Neural cell (in vitro differentiated cells): ENCODE measurements at regions not wholly inside any gene's neighbourhood (a gene's known extent, or its start where the extent isn't known, plus 50 kb on each side); places are given as distances from the start of the nearest gene placed in this dataset.
"Not testable (repeated sequence)": the region's sequence is repeated elsewhere in the genome, so short reads cannot be mapped to it uniquely, and the experiment has no call there.

ENCODE experiments used
- H2AFZ ChIP-seq: fragments of 200-600, 300-800 bp; sonication (generic), shearing (Covaris generic); 2 replicates; pipeline ENCODE4 v1.6.0; 2014; ENCODE audit warnings: low read depth, mild to moderate bottlenecking, antibody characterized with exemption, low read length, moderate library complexity
- H3F3A ChIP-seq: fragments of 200-600 bp; shearing (Covaris generic); 2 replicates; pipeline ENCODE4 v1.6.1; 2016; ENCODE audit warnings: mild to moderate bottlenecking, moderate library complexity, mixed read lengths, antibody characterized with exemption, low read length; ENCODE audit not compliant: insufficient read depth, poor library complexity, severe bottlenecking
- H3K27ac ChIP-seq: fragments of 200-600, 300-800 bp; sonication (generic), shearing (Covaris generic); 2 replicates; pipeline ENCODE4 v1.5.1; 2014; ENCODE audit warnings: mild to moderate bottlenecking, low read length, moderate library complexity
- H3K27me3 ChIP-seq: fragments of 300-800, 200-600 bp; sonication (generic), shearing (Covaris generic); 2 replicates; pipeline ENCODE4 v1.6.0; 2014; ENCODE audit warnings: mild to moderate bottlenecking, low read depth, low read length, moderate library complexity; ENCODE audit not compliant: insufficient read depth
- H3K36me3 ChIP-seq: fragments of 300-800, 200-600 bp; sonication (generic), shearing (Covaris generic); 2 replicates; pipeline ENCODE4 v1.5.1; 2014; ENCODE audit warnings: mild to moderate bottlenecking, antibody characterized with exemption, low read length, moderate library complexity; ENCODE audit not compliant: insufficient read depth
- H3K4me2 ChIP-seq: fragments of 300-800, 200-600 bp; sonication (generic), shearing (Covaris generic); 2 replicates; pipeline ENCODE4 v1.6.0; 2014; ENCODE audit warnings: mild to moderate bottlenecking, low read length
- H3K4me3 ChIP-seq: fragments of 300-800, 200-600 bp; sonication (generic), shearing (Covaris generic); 2 replicates; pipeline ENCODE4 v1.5.1; 2014; ENCODE audit warnings: mild to moderate bottlenecking, low read length, moderate library complexity
- H3K79me2 ChIP-seq: fragments of 200-600 bp; shearing (Covaris generic); replicated peaks from 2 replicates; pipeline ENCODE4 v1.6.0; 2014; ENCODE audit warnings: mild to moderate bottlenecking, low read length, moderate library complexity; ENCODE audit not compliant: insufficient read depth
- H3K9ac ChIP-seq: fragments of 300-800, 200-600 bp; sonication (generic), shearing (Covaris generic); 2 replicates; pipeline ENCODE4 v1.6.1; 2016; ENCODE audit warnings: mild to moderate bottlenecking, low read length, mixed read lengths
- H3K9me2 ChIP-seq: fragments of 200-600 bp; shearing (Covaris generic); 2 replicates; pipeline ENCODE4 v1.6.1; 2016; ENCODE audit warnings: mild to moderate bottlenecking, low read length, mixed read lengths; ENCODE audit not compliant: insufficient read depth
- H3K9me3 ChIP-seq: fragments of 200-600, 300-800 bp; sonication (generic), shearing (Covaris generic); 2 replicates; pipeline ENCODE4 v1.6.1; 2016; ENCODE audit warnings: mild to moderate bottlenecking, mixed run types, low read length, moderate library complexity, mixed read lengths
- H4K20me1 ChIP-seq: fragments of 200-600 bp; shearing (Covaris generic); 2 replicates; pipeline ENCODE4 v1.6.1; 2016; ENCODE audit warnings: mild to moderate bottlenecking, mixed run types; ENCODE audit not compliant: insufficient read depth
- EP300 ChIP-seq: fragments of 450-650 bp; conservative IDR thresholded peaks from 2 replicates; pipeline ENCODE4 v1.6.1; 2014; ENCODE audit warnings: antibody characterized with exemption, mild to moderate bottlenecking, moderate library complexity; ENCODE audit not compliant: poor library complexity, severe bottlenecking
- EZH2 ChIP-seq: fragments of 200-600, 300-800 bp; shearing (Covaris generic), sonication (generic); IDR thresholded peaks from 2 replicates; pipeline ENCODE4 v1.6.1; 2014; ENCODE audit warnings: antibody characterized with exemption, low read length, borderline replicate concordance, mild to moderate bottlenecking; ENCODE audit not compliant: insufficient read depth, poor library complexity, severe bottlenecking
- MXI1 ChIP-seq: fragments of 450-650 bp; conservative IDR thresholded peaks from 2 replicates; pipeline ENCODE4 v1.6.1; 2014; ENCODE audit warnings: antibody characterized with exemption, mild to moderate bottlenecking; ENCODE audit not compliant: poor library complexity, severe bottlenecking
- POLR2AphosphoS5 ChIP-seq: IDR thresholded peaks from 2 replicates; pipeline ENCODE4 v1.6.1; 2012
- RAD21 ChIP-seq: fragments of 450-650 bp; conservative IDR thresholded peaks from 2 replicates; pipeline ENCODE4 v1.6.1; 2014; ENCODE audit warnings: antibody characterized with exemption, mild to moderate bottlenecking, moderate library complexity
- SMC3 ChIP-seq: fragments of 450-650 bp; conservative IDR thresholded peaks from 2 replicates; pipeline ENCODE4 v1.6.1; 2014; ENCODE audit warnings: antibody characterized with exemption, mild to moderate bottlenecking, moderate library complexity; ENCODE audit not compliant: poor library complexity
- TAF1 ChIP-seq: IDR thresholded peaks from 2 replicates; pipeline ENCODE4 v1.6.1; 2012; ENCODE audit warnings: low read depth
- TF ChIP-seq, protein P1 (sequence below): IDR thresholded peaks from 2 replicates; pipeline ENCODE4 v1.6.1; 2012; ENCODE audit warnings: borderline replicate concordance
- TF ChIP-seq, protein P2 (sequence below): fragments of 450-650 bp; IDR thresholded peaks from 2 replicates; pipeline ENCODE4 v1.5.1; 2014; ENCODE audit warnings: antibody characterized with exemption, mild to moderate bottlenecking, moderate library complexity; ENCODE audit not compliant: poor library complexity, severe bottlenecking

DNA sequence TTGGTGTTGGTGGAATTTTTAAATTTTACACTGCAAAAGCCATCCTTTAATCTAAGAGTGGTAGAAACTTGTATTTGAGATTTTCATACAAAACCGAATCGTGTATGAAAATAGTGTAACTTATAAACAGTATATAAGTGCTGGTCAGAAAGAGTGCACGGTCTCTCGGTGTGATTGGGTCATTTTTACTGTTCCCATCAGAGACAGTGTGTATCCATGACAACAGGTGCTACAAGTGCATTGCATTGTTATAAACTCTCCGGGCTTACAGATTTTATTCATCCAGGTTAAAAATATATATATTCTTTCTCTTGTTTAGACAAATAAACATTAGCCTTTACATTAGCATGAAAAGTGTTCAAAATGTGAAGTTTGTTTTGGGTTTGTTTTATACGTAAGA, 721.9 kb downstream of the METTL4 start:
- Histone ChIP-seq H3K27ac (no peak overlapping the region), H2AFZ (no peak overlapping the region), H3K9ac (no peak overlapping the region), H3K79me2 (no peaks in the 10 kb centered on the region), H3K4me2 (no peak overlapping the region), H3K27me3 (no peaks in the 10 kb centered on the region), H3F3A (no peaks in the 10 kb centered on the region), H3K9me2 (no peaks in the 10 kb centered on the region), H3K9me3 (no peaks in the 10 kb centered on the region), H3K4me3 (no peak overlapping the region), H3K36me3 (no peaks in the 10 kb centered on the region), H4K20me1 (no peaks in the 10 kb centered on the region)
- TF ChIP-seq TAF1, result no peak

DNA sequence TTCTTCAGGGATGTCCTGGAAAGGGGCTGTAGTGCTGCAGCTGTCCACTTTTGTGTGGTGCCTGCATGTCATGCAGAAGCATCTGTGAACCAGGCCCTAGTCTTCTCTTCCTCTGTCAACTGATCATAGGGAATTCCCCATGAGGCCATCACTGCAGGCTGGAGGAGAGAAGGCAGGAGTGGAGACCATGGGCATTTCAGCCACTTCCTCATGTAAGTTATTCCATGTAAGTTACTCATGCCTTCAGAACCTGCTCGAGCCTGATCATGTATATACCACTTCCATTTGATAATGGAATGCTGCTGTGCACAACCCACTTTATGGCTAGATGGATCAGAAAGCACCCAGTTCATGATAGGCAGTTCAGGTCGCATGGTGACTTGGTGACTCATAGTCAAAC, 714.0 kb downstream of the METTL4 start:
- H3K79me2 ChIP-seq, H3K36me3 ChIP-seq: not testable (repeated sequence)

DNA sequence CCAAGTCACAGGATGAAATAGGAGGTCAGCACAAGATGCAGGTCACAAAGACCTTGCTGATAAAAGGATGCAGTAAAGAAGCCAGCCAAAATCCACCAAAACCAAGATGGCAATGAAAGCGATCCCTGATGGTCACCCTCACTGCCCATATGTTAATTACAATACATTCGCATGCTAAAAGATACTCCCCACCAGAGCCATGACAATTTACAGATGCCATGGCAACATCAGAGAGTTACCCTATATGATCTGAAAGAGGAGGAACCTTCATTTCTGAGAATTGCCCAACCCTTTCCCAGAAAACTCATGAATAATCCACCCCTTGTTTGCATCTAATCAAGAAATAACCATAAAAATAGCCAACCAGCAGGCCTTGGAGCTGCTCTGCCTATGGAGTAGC, 709.8 kb downstream of the METTL4 start:
- TF ChIP-seq TAF1 (no peak), MXI1 (no peak), SMC3 (no peak), EP300 (no peak), RAD21 (no peak), POLR2AphosphoS5 (no peak), EZH2 (no peak)
- TF ChIP-seq, protein P1, sequence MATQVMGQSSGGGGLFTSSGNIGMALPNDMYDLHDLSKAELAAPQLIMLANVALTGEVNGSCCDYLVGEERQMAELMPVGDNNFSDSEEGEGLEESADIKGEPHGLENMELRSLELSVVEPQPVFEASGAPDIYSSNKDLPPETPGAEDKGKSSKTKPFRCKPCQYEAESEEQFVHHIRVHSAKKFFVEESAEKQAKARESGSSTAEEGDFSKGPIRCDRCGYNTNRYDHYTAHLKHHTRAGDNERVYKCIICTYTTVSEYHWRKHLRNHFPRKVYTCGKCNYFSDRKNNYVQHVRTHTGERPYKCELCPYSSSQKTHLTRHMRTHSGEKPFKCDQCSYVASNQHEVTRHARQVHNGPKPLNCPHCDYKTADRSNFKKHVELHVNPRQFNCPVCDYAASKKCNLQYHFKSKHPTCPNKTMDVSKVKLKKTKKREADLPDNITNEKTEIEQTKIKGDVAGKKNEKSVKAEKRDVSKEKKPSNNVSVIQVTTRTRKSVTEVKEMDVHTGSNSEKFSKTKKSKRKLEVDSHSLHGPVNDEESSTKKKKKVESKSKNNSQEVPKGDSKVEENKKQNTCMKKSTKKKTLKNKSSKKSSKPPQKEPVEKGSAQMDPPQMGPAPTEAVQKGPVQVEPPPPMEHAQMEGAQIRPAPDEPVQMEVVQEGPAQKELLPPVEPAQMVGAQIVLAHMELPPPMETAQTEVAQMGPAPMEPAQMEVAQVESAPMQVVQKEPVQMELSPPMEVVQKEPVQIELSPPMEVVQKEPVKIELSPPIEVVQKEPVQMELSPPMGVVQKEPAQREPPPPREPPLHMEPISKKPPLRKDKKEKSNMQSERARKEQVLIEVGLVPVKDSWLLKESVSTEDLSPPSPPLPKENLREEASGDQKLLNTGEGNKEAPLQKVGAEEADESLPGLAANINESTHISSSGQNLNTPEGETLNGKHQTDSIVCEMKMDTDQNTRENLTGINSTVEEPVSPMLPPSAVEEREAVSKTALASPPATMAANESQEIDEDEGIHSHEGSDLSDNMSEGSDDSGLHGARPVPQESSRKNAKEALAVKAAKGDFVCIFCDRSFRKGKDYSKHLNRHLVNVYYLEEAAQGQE, result no peak
- TF ChIP-seq, protein P2, sequence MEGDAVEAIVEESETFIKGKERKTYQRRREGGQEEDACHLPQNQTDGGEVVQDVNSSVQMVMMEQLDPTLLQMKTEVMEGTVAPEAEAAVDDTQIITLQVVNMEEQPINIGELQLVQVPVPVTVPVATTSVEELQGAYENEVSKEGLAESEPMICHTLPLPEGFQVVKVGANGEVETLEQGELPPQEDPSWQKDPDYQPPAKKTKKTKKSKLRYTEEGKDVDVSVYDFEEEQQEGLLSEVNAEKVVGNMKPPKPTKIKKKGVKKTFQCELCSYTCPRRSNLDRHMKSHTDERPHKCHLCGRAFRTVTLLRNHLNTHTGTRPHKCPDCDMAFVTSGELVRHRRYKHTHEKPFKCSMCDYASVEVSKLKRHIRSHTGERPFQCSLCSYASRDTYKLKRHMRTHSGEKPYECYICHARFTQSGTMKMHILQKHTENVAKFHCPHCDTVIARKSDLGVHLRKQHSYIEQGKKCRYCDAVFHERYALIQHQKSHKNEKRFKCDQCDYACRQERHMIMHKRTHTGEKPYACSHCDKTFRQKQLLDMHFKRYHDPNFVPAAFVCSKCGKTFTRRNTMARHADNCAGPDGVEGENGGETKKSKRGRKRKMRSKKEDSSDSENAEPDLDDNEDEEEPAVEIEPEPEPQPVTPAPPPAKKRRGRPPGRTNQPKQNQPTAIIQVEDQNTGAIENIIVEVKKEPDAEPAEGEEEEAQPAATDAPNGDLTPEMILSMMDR, result no peak
- no peaks in the 10 kb centered on the region for H3K9me3 ChIP-seq
- H3K9ac ChIP-seq, result no peak overlapping the region
- no peak overlapping the region for H3K4me3 ChIP-seq
- H3K36me3 ChIP-seq, result no peaks in the 10 kb centered on the region
- no peak overlapping the region for H2AFZ ChIP-seq
- H3K79me2 ChIP-seq, result no peaks in the 10 kb centered on the region
- H4K20me1 ChIP-seq, result no peaks in the 10 kb centered on the region
- no peaks in the 10 kb centered on the region for H3K27me3 ChIP-seq
- H3F3A ChIP-seq, result no peaks in the 10 kb centered on the region
- no peaks in the 10 kb centered on the region for H3K9me2 ChIP-seq
- H3K27ac ChIP-seq, result no peak overlapping the region
- H3K4me2 ChIP-seq, result no peak overlapping the region

More for the DNA sequence above, 714.0 kb downstream of the METTL4 start:
- not testable (repeated sequence) for H3K9me2 ChIP-seq, H3K27ac ChIP-seq, H4K20me1 ChIP-seq, H3K4me3 ChIP-seq, H3K27me3 ChIP-seq, H3K4me2 ChIP-seq, H3K9ac ChIP-seq, H2AFZ ChIP-seq, H3F3A ChIP-seq, H3K9me3 ChIP-seq
